IMR-90 (cell line): ENCODE measurements at regions not wholly inside any gene's neighbourhood (a gene's known extent, or its start where the extent isn't known, plus 50 kb on each side); places are given as distances from the start of the nearest gene placed in this dataset.

Experiments used
- ATAC-seq: fragments of 200-7000 bp; cut with Tn5 transposase; 2 replicates; pipeline ENCODE4 v1.9.1; 2020; ENCODE audit warnings: low read depth, mild to moderate bottlenecking, moderate library complexity
- BruUV-seq: library from RNA; stranded (reverse); fragments of 400-500 nt; replicated peaks from 2 replicates; lab custom pipeline; 2021; lab: Mats Ljungman, UMichigan
- CTCF ChIA-PET: fragments of 300-600 bp; formaldehyde crosslinking; extraction: SDS; loops from one replicate; lab custom pipeline; 2021; ENCODE audit warnings: antibody characterized with exemption; lab: Yijun Ruan, JAX
- POLR2A ChIA-PET: fragments of 300-600 bp; sonication (Branson Sonifier 250); formaldehyde crosslinking; loops from one replicate; lab custom pipeline; 2022; ENCODE audit warnings: antibody characterized with exemption; ENCODE audit not compliant: unreplicated experiment; lab: Charles Lee
- DNase-seq: peaks from one replicate; pipeline ENCODE4 v3.0.0; 2013
- H2AFZ ChIP-seq: replicated peaks from 2 replicates; pipeline ENCODE3; 2013; ENCODE audit warnings: low read length, mild to moderate bottlenecking; ENCODE audit not compliant: poor library complexity
- H2AK5ac ChIP-seq: 2 replicates; pipeline ENCODE4 v1.6.1; 2013; ENCODE audit warnings: low read depth, low read length, inconsistent platforms
- H2AK9ac ChIP-seq: replicated peaks from 2 replicates; pipeline ENCODE3; 2013; ENCODE audit warnings: mild to moderate bottlenecking, low read depth, low read length, moderate library complexity; ENCODE audit not compliant: poor library complexity
- H2BK120ac ChIP-seq: 2 replicates; pipeline ENCODE4 v1.6.1; 2013; ENCODE audit warnings: low read depth, low read length, inconsistent platforms
- H2BK15ac ChIP-seq: 3 replicates; pipeline ENCODE4 v1.6.1; 2013; ENCODE audit warnings: low read depth, low read length, inconsistent platforms
- H2BK20ac ChIP-seq: 2 replicates; pipeline ENCODE4 v1.6.1; 2013; ENCODE audit warnings: low read depth, mild to moderate bottlenecking, inconsistent platforms, low read length, moderate library complexity
- H2BK5ac ChIP-seq: 2 replicates; pipeline ENCODE4 v1.6.1; 2013; ENCODE audit warnings: mild to moderate bottlenecking, low read depth, low read length, inconsistent platforms; ENCODE audit not compliant: poor library complexity, severe bottlenecking
- H3K14ac ChIP-seq: replicated peaks from 2 replicates; pipeline ENCODE4 v1.6.1; 2013; ENCODE audit warnings: low read depth, low read length, inconsistent platforms
- H3K18ac ChIP-seq: 2 replicates; pipeline ENCODE4 v1.6.1; 2013; ENCODE audit warnings: low read depth, low read length, control low read depth
- H3K23ac ChIP-seq: 2 replicates; pipeline ENCODE4 v1.6.1; 2013; ENCODE audit warnings: low read depth, low read length, inconsistent platforms
- H3K27ac ChIP-seq: 2 replicates; pipeline ENCODE4 v1.5.1; 2013; ENCODE audit warnings: mild to moderate bottlenecking, control low read depth, low read length; ENCODE audit not compliant: insufficient read depth
- H3K27me3 ChIP-seq: 2 replicates; pipeline ENCODE4 v1.6.1; 2013; ENCODE audit warnings: low read length; ENCODE audit not compliant: control insufficient read depth, insufficient read depth
- H3K36me3 ChIP-seq: 2 replicates; pipeline ENCODE4 v1.6.1; 2013; ENCODE audit warnings: low read length, mixed read lengths; ENCODE audit not compliant: control insufficient read depth, insufficient read depth
- H3K4ac ChIP-seq: 2 replicates; pipeline ENCODE4 v1.6.1; 2013; ENCODE audit warnings: low read depth, low read length, inconsistent platforms
- H3K4me1 ChIP-seq: 2 replicates; pipeline ENCODE4 v1.6.1; 2013; ENCODE audit warnings: low read length, mixed read lengths; ENCODE audit not compliant: control insufficient read depth, insufficient read depth
- H3K4me2 ChIP-seq: 2 replicates; pipeline ENCODE4 v1.6.1; 2013; ENCODE audit warnings: low read depth, mild to moderate bottlenecking, control low read depth, low read length, moderate library complexity
- H3K4me3 ChIP-seq: 2 replicates; pipeline ENCODE4 v1.5.1; 2013; ENCODE audit warnings: low read depth, mild to moderate bottlenecking, control low read depth, low read length, moderate library complexity; ENCODE audit not compliant: insufficient read depth
- H3K56ac ChIP-seq: 2 replicates; pipeline ENCODE4 v1.6.1; 2013; ENCODE audit warnings: low read length, inconsistent platforms; ENCODE audit not compliant: insufficient read depth; ENCODE audit errors: extremely low read depth
- H3K79me1 ChIP-seq, 2 experiments: 2 replicates each; pipeline ENCODE4 v1.6.1; 2013; ENCODE audit warnings: low read length in 2 of 2, inconsistent platforms in 1 of 2, low read depth in 1 of 2
- H3K9ac ChIP-seq: 2 replicates; pipeline ENCODE4 v1.6.1; 2013; ENCODE audit warnings: low read depth, low read length, control low read depth
- H3K9me1 ChIP-seq: 2 replicates; pipeline ENCODE4 v1.6.1; 2013; ENCODE audit warnings: low read length, inconsistent platforms; ENCODE audit not compliant: insufficient read depth
- H3K9me3 ChIP-seq: 2 replicates; pipeline ENCODE4 v1.6.1; 2013; ENCODE audit warnings: low read length; ENCODE audit not compliant: control insufficient read depth, insufficient read depth
- H4K20me1 ChIP-seq: 2 replicates; pipeline ENCODE4 v1.6.1; 2013; ENCODE audit warnings: low read length, inconsistent platforms; ENCODE audit not compliant: insufficient read depth
- H4K5ac ChIP-seq: 2 replicates; pipeline ENCODE4 v1.6.1; 2013; ENCODE audit warnings: mild to moderate bottlenecking, low read depth, low read length, control low read depth
- H4K8ac ChIP-seq, 2 experiments: 2 replicates each; pipeline ENCODE4 v1.6.1; 2013; ENCODE audit warnings: low read depth in 2 of 2, low read length in 2 of 2, control low read depth in 1 of 2, inconsistent platforms in 1 of 2
- H4K91ac ChIP-seq: 2 replicates; pipeline ENCODE4 v1.6.1; 2013; ENCODE audit warnings: low read depth, low read length, inconsistent platforms; ENCODE audit not compliant: insufficient read depth
- BHLHE40 ChIP-seq: fragments of 150-350 bp; IDR thresholded peaks from 2 replicates; pipeline ENCODE4 v1.6.1; 2016; ENCODE audit warnings: mild to moderate bottlenecking, low read depth, low read length
- CEBPB ChIP-seq: IDR thresholded peaks from 2 replicates; pipeline ENCODE4 v1.6.1; 2012; ENCODE audit warnings: low read depth, low read length, improper control_type of control experiment
- CHD1 ChIP-seq: IDR thresholded peaks from 2 replicates; pipeline ENCODE4 v1.6.1; 2012; ENCODE audit warnings: low read depth, low read length, improper control_type of control experiment
- FOS ChIP-seq: fragments of 150-350 bp; IDR thresholded peaks from 2 replicates; pipeline ENCODE4 v1.6.1; 2016; ENCODE audit warnings: low read depth, low read length
- MAFK ChIP-seq: IDR thresholded peaks from 2 replicates; pipeline ENCODE4 v1.6.1; 2012; ENCODE audit warnings: low read depth, low read length, improper control_type of control experiment
- MAZ ChIP-seq: IDR thresholded peaks from 2 replicates; pipeline ENCODE4 v1.6.1; 2012; ENCODE audit warnings: low read depth, mild to moderate bottlenecking, low read length, improper control_type of control experiment, moderate library complexity, borderline replicate concordance
- MXI1 ChIP-seq: IDR thresholded peaks from 2 replicates; pipeline ENCODE4 v1.6.1; 2012; ENCODE audit warnings: low read depth, mild to moderate bottlenecking, low read length, moderate library complexity, borderline replicate concordance
- NFE2L2 ChIP-seq: fragments of 150-350 bp; IDR thresholded peaks from 2 replicates; pipeline ENCODE4 v1.6.1; 2016; ENCODE audit warnings: low read depth, mild to moderate bottlenecking, low read length
- POLR2A ChIP-seq: IDR thresholded peaks from 2 replicates; pipeline ENCODE4 v1.6.1; 2012; ENCODE audit warnings: mild to moderate bottlenecking, low read depth, low read length
- RAD21 ChIP-seq: IDR thresholded peaks from 2 replicates; pipeline ENCODE4 v1.6.1; 2012; ENCODE audit warnings: low read length, improper control_type of control experiment
- RCOR1 ChIP-seq: IDR thresholded peaks from 2 replicates; pipeline ENCODE4 v1.6.1; 2012; ENCODE audit warnings: mild to moderate bottlenecking, low read length, improper control_type of control experiment; ENCODE audit not compliant: insufficient replicate concordance
- RFX5 ChIP-seq: IDR thresholded peaks from 2 replicates; pipeline ENCODE4 v1.8.0; 2012; ENCODE audit warnings: low read depth, mild to moderate bottlenecking, low read length, moderate library complexity
- SMC3 ChIP-seq: fragments of 150-350 bp; IDR thresholded peaks from 2 replicates; pipeline ENCODE4 v1.6.1; 2016; ENCODE audit warnings: low read depth, mild to moderate bottlenecking, antibody characterized with exemption, low read length, moderate library complexity
- WGBS, 2 experiments: methylation state at CpG; one replicate each; pipeline versions ENCODE4 v1.1.5 to v1.1.7; 2013; ENCODE audit warnings: missing lambda C conversion rate in 2 of 2; ENCODE audit not compliant: insufficient read length in 1 of 2; ENCODE audit errors: extremely low coverage in 2 of 2; 5-methylcytosine and 5-hydroxymethylcytosine counted together
- dilution Hi-C: fragments of 300-500 bp; cut with HindIII; formaldehyde crosslinking; loops from one replicate; pipeline ENCODE4 v1.14.3; 2018; ENCODE audit warnings: low sequenced_read_pairs; ENCODE audit not compliant: unreplicated experiment
- in situ Hi-C: fragments of 300-500 bp; cut with MboI; formaldehyde crosslinking; loops from 3 replicates; pipeline ENCODE4 v1.14.3; 2019; ENCODE audit warnings: low sequenced_read_pairs, inconsistent platforms, mixed read lengths
- intact Hi-C: fragments of 100-400 bp; cut with micrococcal nuclease; formaldehyde crosslinking; loops from 2 replicates; pipeline ENCODE4 v1.10.0; 2022
- TF ChIP-seq, protein P1 (sequence below): fragments of 150-350 bp; IDR thresholded peaks from 2 replicates; pipeline ENCODE4 v1.6.1; 2016; ENCODE audit warnings: low read depth, mild to moderate bottlenecking, low read length, moderate library complexity, borderline replicate concordance
- TF ChIP-seq, protein P2 (sequence below): fragments of 150-350 bp; IDR thresholded peaks from 2 replicates; pipeline ENCODE4 v1.6.1; 2017; ENCODE audit warnings: mild to moderate bottlenecking, antibody characterized with exemption, low read length, low read depth
- TF ChIP-seq, protein P3 (sequence below): conservative IDR thresholded peaks from 2 replicates; pipeline ENCODE4 v1.5.1; 2012; ENCODE audit warnings: mild to moderate bottlenecking, low read depth, low read length, improper control_type of control experiment

DNA sequence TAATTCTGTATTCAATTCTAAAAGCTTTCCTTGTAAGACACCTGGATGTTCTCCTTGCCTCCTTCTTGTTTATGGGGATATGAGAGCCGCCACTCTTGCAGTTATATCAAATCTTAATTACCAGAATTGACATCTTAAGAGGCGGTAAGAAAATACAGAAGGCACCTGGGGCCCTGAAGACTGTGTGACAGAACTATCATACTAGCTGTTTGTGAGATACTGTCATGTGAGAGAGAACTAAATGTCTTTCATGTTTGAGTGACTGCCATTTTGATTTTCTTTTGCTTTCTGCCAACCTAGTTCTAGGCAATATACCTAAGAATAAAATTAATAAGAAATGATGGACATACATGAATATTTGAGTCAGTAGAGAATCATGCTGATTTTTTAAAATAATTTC lies 340.2 kb upstream of the SMIM31 start:
- no peak overlapping the region for H2BK20ac ChIP-seq
- no peaks in the 10 kb centered on the region for H3K27me3 ChIP-seq

More for the DNA sequence above, 340.2 kb upstream of the SMIM31 start:
- H4K8ac ChIP-seq = no peak overlapping the region
- H3K9ac ChIP-seq = no peak overlapping the region
- H3K56ac ChIP-seq = no peak overlapping the region
- in situ Hi-C loops = no loop called here
- no peaks in the 10 kb centered on the region for H3K36me3 ChIP-seq
- H3K4me2 ChIP-seq = no peak overlapping the region
- no peaks in the 10 kb centered on the region for H4K20me1 ChIP-seq
- no peaks in the 10 kb centered on the region for H3K9me1 ChIP-seq
- H3K14ac ChIP-seq = no peak overlapping the region
- H3K27ac ChIP-seq = no peak overlapping the region
- no peak overlapping the region for H3K4me3 ChIP-seq
- no peak overlapping the region for H3K18ac ChIP-seq
- dilution Hi-C loops = no loop called here
- H4K91ac ChIP-seq = no peak overlapping the region
- H4K5ac ChIP-seq = no peak overlapping the region
- ATAC-seq (no peak), DNase-seq (no peak)
- H3K4me1 ChIP-seq = no peaks in the 10 kb centered on the region
- no peak overlapping the region for H2AK9ac ChIP-seq
- no peak overlapping the region for H2BK120ac ChIP-seq
- H3K79me1 ChIP-seq = no peaks in the 10 kb centered on the region
- BruUV-seq = no TSS peak
- no CpG with 5 or more reads among the region's 2 CpGs for WGBS, 2 experiments
- peaks cover 2% of the 10 kb centered on the region for H3K9me3 ChIP-seq
- no peak overlapping the region for H2BK15ac ChIP-seq
- intact Hi-C loops = no loop called here
- POLR2A ChIA-PET = no interaction called here
- no peak overlapping the region for H2AFZ ChIP-seq
- H3K23ac ChIP-seq = no peak overlapping the region
- CTCF ChIA-PET = no interaction called here
- TF ChIP-seq RAD21 (no peak), RCOR1 (no peak), CEBPB (no peak), MAFK (no peak), FOS (no peak), NFE2L2 (no peak), CHD1 (no peak), MXI1 (no peak), SMC3 (no peak), BHLHE40 (no peak), RFX5 (no peak), POLR2A (no peak), MAZ (no peak)
- TF ChIP-seq, protein P1, sequence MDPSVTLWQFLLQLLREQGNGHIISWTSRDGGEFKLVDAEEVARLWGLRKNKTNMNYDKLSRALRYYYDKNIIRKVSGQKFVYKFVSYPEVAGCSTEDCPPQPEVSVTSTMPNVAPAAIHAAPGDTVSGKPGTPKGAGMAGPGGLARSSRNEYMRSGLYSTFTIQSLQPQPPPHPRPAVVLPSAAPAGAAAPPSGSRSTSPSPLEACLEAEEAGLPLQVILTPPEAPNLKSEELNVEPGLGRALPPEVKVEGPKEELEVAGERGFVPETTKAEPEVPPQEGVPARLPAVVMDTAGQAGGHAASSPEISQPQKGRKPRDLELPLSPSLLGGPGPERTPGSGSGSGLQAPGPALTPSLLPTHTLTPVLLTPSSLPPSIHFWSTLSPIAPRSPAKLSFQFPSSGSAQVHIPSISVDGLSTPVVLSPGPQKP = no peak
- TF ChIP-seq, protein P2, sequence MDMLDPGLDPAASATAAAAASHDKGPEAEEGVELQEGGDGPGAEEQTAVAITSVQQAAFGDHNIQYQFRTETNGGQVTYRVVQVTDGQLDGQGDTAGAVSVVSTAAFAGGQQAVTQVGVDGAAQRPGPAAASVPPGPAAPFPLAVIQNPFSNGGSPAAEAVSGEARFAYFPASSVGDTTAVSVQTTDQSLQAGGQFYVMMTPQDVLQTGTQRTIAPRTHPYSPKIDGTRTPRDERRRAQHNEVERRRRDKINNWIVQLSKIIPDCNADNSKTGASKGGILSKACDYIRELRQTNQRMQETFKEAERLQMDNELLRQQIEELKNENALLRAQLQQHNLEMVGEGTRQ = no peak
- TF ChIP-seq, protein P3, sequence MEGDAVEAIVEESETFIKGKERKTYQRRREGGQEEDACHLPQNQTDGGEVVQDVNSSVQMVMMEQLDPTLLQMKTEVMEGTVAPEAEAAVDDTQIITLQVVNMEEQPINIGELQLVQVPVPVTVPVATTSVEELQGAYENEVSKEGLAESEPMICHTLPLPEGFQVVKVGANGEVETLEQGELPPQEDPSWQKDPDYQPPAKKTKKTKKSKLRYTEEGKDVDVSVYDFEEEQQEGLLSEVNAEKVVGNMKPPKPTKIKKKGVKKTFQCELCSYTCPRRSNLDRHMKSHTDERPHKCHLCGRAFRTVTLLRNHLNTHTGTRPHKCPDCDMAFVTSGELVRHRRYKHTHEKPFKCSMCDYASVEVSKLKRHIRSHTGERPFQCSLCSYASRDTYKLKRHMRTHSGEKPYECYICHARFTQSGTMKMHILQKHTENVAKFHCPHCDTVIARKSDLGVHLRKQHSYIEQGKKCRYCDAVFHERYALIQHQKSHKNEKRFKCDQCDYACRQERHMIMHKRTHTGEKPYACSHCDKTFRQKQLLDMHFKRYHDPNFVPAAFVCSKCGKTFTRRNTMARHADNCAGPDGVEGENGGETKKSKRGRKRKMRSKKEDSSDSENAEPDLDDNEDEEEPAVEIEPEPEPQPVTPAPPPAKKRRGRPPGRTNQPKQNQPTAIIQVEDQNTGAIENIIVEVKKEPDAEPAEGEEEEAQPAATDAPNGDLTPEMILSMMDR = no peak
- H3K4ac ChIP-seq = no peak overlapping the region
- no peak overlapping the region for H2AK5ac ChIP-seq
- no peak overlapping the region for H2BK5ac ChIP-seq
